GM19467 (cell line): ENCODE measurements at regions not wholly inside any gene's neighbourhood (a gene's known extent, or its start where the extent isn't known, plus 50 kb on each side); places are given as distances from the start of the nearest gene placed in this dataset.

Experiments used
- ATAC-seq: cut with Tn5 transposase; IDR thresholded peaks from one replicate; pipeline ENCODE4 v1.9.1; 2021; ENCODE audit warnings: mild to moderate bottlenecking, moderate library complexity; ENCODE audit not compliant: unreplicated experiment

- ATAC-seq = no peak
Observed at GRCh38 chr4:157887316-157887715, 285.5 kb downstream of the GASK1B start.

- ATAC-seq = no peak
Observed at GRCh38 chr4:157886645-157887044, 286.2 kb downstream of the GASK1B start.

- ATAC-seq = no peak
Observed at GRCh38 chr4:157885811-157886210, 287.0 kb downstream of the GASK1B start.

- no peak for ATAC-seq
Observed at GRCh38 chr4:157882901-157883300, 289.9 kb downstream of the GASK1B start.

GRCh38 chr4:157880761-157881160 lies 292.1 kb downstream of the GASK1B start:
- ATAC-seq = no peak

- ATAC-seq = no peak
Observed at GRCh38 chr4:157854819-157855218, 318.0 kb downstream of the GASK1B start.

GRCh38 chr4:157840648-157841047 lies 332.2 kb downstream of the GASK1B start:
- no peak for ATAC-seq

GRCh38 chr4:157840034-157840433 lies 332.8 kb downstream of the GASK1B start:
- no peak for ATAC-seq

GRCh38 chr4:157838366-157838765 lies 334.5 kb downstream of the GASK1B start:
- ATAC-seq = no peak

- ATAC-seq = no peak
Observed at GRCh38 chr4:157837071-157837703, 335.6 kb downstream of the GASK1B start.

- ATAC-seq = no peak
Observed at GRCh38 chr4:157832596-157832995, 340.2 kb downstream of the GASK1B start.

- no peak for ATAC-seq
Observed at GRCh38 chr4:157824021-157824420, 348.8 kb downstream of the GASK1B start.

- ATAC-seq = no peak
Observed at GRCh38 chr4:157821814-157822213, 351.0 kb downstream of the GASK1B start.

GRCh38 chr4:157819693-157820464 lies 352.9 kb downstream of the GASK1B start:
- no peak for ATAC-seq

- ATAC-seq = no peak
Observed at GRCh38 chr4:157818946-157819692, 353.7 kb downstream of the GASK1B start.

- no peak for ATAC-seq
Observed at GRCh38 chr4:157810137-157810774, 362.6 kb downstream of the GASK1B start.

GRCh38 chr4:157808796-157809383 lies 363.9 kb downstream of the GASK1B start:
- ATAC-seq = no peak

GRCh38 chr4:157806184-157806583 lies 366.6 kb downstream of the GASK1B start:
- ATAC-seq = no peak

- no peak for ATAC-seq
Observed at GRCh38 chr4:157804986-157805385, 367.8 kb downstream of the GASK1B start.

GRCh38 chr4:157803845-157804521 lies 368.8 kb downstream of the GASK1B start:
- ATAC-seq = no peak
